Osteocyte (in vitro differentiated cells): ENCODE measurements at regions not wholly inside any gene's neighbourhood (a gene's known extent, or its start where the extent isn't known, plus 50 kb on each side); places are given as distances from the start of the nearest gene placed in this dataset.

Experiments used
- DNase-seq: peaks from one replicate; pipeline ENCODE4 v3.0.0; 2021; ENCODE audit warnings: mixed read lengths; ENCODE audit not compliant: unreplicated experiment; ENCODE audit errors: extremely low spot score
- H3K27ac Mint-ChIP-seq: one replicate; pipeline ENCODE4 v1.8.0; 2021; ENCODE audit warnings: mild to moderate bottlenecking, mixed read lengths; ENCODE audit not compliant: unreplicated experiment
- H3K27me3 Mint-ChIP-seq: one replicate; pipeline ENCODE4 v1.8.0; 2021; ENCODE audit warnings: mixed read lengths; ENCODE audit not compliant: unreplicated experiment
- H3K36me3 Mint-ChIP-seq: one replicate; pipeline ENCODE4 v1.8.0; 2021; ENCODE audit warnings: mixed read lengths; ENCODE audit not compliant: unreplicated experiment
- H3K4me1 Mint-ChIP-seq: one replicate; pipeline ENCODE4 v1.8.0; 2021; ENCODE audit warnings: mixed read lengths; ENCODE audit not compliant: unreplicated experiment
- H3K4me3 Mint-ChIP-seq: one replicate; pipeline ENCODE4 v1.8.0; 2021; ENCODE audit warnings: mild to moderate bottlenecking, moderate library complexity, mixed read lengths; ENCODE audit not compliant: unreplicated experiment
- H3K9me3 Mint-ChIP-seq: one replicate; pipeline ENCODE4 v1.8.0; 2021; ENCODE audit warnings: mixed read lengths; ENCODE audit not compliant: unreplicated experiment
- TF ChIP-seq, protein P1 (sequence below): fragments of 200-600 bp; sonication (generic); IDR thresholded peaks from 2 replicates; pipeline ENCODE4 v1.5.0; 2021; ENCODE audit warnings: antibody characterized with exemption, mild to moderate bottlenecking, moderate library complexity

GRCh38 chr15:96011136-96011535 is 319.4 kb upstream of the NR2F2 start:
- TF ChIP-seq, protein P1, sequence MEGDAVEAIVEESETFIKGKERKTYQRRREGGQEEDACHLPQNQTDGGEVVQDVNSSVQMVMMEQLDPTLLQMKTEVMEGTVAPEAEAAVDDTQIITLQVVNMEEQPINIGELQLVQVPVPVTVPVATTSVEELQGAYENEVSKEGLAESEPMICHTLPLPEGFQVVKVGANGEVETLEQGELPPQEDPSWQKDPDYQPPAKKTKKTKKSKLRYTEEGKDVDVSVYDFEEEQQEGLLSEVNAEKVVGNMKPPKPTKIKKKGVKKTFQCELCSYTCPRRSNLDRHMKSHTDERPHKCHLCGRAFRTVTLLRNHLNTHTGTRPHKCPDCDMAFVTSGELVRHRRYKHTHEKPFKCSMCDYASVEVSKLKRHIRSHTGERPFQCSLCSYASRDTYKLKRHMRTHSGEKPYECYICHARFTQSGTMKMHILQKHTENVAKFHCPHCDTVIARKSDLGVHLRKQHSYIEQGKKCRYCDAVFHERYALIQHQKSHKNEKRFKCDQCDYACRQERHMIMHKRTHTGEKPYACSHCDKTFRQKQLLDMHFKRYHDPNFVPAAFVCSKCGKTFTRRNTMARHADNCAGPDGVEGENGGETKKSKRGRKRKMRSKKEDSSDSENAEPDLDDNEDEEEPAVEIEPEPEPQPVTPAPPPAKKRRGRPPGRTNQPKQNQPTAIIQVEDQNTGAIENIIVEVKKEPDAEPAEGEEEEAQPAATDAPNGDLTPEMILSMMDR, result no peak
- Mint-ChIP-seq H3K27me3 (no peaks in the 10 kb centered on the region), H3K4me3 (no peak overlapping the region), H3K36me3 (no peaks in the 10 kb centered on the region), H3K27ac (no peak overlapping the region), H3K9me3 (peaks cover 6% of the 10 kb centered on the region), H3K4me1 (no peaks in the 10 kb centered on the region)
- DNase-seq, result no peak

DNA sequence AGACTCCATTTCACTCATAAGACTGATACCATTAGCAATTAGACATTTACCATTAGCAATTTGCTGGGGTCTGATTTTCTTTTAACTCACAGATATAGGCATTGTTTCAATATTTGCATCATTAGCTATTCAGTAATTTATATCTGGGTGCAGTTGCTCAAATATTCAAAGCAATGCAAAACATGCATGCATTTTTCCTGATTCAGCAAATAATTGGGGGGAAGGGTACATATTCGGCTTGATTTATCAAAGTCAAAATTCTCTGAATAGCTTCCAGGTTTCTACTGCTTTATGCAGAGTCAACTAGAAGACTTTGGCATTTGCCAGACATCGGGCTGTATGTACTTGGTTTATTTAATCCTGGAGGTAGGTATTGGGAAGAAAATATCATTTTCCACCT is 315.6 kb upstream of the NR2F2 start:
- Mint-ChIP-seq H3K4me3 (no peak overlapping the region), H3K4me1 (peaks cover 2% of the 10 kb centered on the region), H3K9me3 (peaks cover 6% of the 10 kb centered on the region), H3K36me3 (no peaks in the 10 kb centered on the region), H3K27ac (no peak overlapping the region), H3K27me3 (no peaks in the 10 kb centered on the region)
- DNase-seq, result no peak
- TF ChIP-seq, protein P1, result no peak

- Mint-ChIP-seq H3K4me1 (peaks cover 12% of the 10 kb centered on the region), H3K27ac (no peak overlapping the region), H3K4me3 (no peak overlapping the region), H3K9me3 (no peaks in the 10 kb centered on the region), H3K27me3 (no peaks in the 10 kb centered on the region), H3K36me3 (no peaks in the 10 kb centered on the region)
- TF ChIP-seq, protein P1, result no peak
- no peak for DNase-seq
Observed at GRCh38 chr15:96019114-96019513, 311.4 kb upstream of the NR2F2 start.

DNA sequence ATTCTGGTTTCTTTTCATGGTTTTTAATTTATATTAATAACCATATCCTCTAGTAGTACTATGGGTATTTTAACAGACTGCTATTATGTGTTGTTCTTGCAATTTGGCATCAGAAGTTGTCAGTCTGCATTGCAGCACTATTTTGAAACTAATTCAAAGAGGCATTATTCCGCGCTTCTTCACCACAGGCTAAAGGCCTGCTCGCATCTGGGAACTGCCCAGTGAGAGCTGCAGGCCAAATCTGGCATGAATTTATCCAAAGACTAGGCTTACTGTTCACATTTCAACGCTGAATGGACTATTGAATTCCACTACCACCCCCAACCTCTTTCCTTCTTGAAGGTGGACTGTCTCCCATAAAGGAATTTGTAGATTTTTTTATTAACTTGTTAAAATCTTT is 310.4 kb upstream of the NR2F2 start:
- H3K36me3 Mint-ChIP-seq, result peaks cover under 1% of the 10 kb centered on the region
- H3K4me3 Mint-ChIP-seq, result no peak overlapping the region
- H3K9me3 Mint-ChIP-seq, result no peaks in the 10 kb centered on the region
- H3K27me3 Mint-ChIP-seq, result no peaks in the 10 kb centered on the region
- H3K4me1 Mint-ChIP-seq, result peaks cover 12% of the 10 kb centered on the region
- DNase-seq, result no peak
- TF ChIP-seq, protein P1, result no peak
- no peak overlapping the region for H3K27ac Mint-ChIP-seq

- no peak overlapping the region for H3K27ac Mint-ChIP-seq
- H3K4me1 Mint-ChIP-seq, result peaks cover 12% of the 10 kb centered on the region
- no peaks in the 10 kb centered on the region for H3K27me3 Mint-ChIP-seq
Observed at GRCh38 chr15:96020797-96021196, 309.7 kb upstream of the NR2F2 start.

More at GRCh38 chr15:96020797-96021196, 309.7 kb upstream of the NR2F2 start:
- no peak overlapping the region for H3K4me3 Mint-ChIP-seq
- no peaks in the 10 kb centered on the region for H3K9me3 Mint-ChIP-seq
- DNase-seq, result no peak
- TF ChIP-seq, protein P1, result no peak
- H3K36me3 Mint-ChIP-seq, result peaks cover 1% of the 10 kb centered on the region
